GM19099 (cell line): ENCODE measurements at regions not wholly inside any gene's neighbourhood (a gene's known extent, or its start where the extent isn't known, plus 50 kb on each side); places are given as distances from the start of the nearest gene placed in this dataset.

ENCODE experiments used
- POLR2A ChIP-seq: IDR thresholded peaks from 3 replicates; pipeline ENCODE4 v1.6.1; 2011; ENCODE audit warnings: low read depth; ENCODE audit not compliant: insufficient read length; ENCODE audit errors: extremely low read depth

- TF ChIP-seq POLR2A = no peak
Observed at GRCh38 chr10:78770167-78771090, 298.3 kb upstream of the ZMIZ1 start.

- no peak for TF ChIP-seq POLR2A
Observed at GRCh38 chr10:78771260-78771659, 297.5 kb upstream of the ZMIZ1 start.

GRCh38 chr10:78771808-78772455 is 296.8 kb upstream of the ZMIZ1 start:
- TF ChIP-seq POLR2A = no peak

- no peak for TF ChIP-seq POLR2A
Observed at GRCh38 chr10:78772486-78772885, 296.3 kb upstream of the ZMIZ1 start.

GRCh38 chr10:78772986-78773530 is 295.7 kb upstream of the ZMIZ1 start:
- TF ChIP-seq POLR2A = no peak

- no peak for TF ChIP-seq POLR2A
Observed at GRCh38 chr10:78774614-78774998, 294.2 kb upstream of the ZMIZ1 start.

GRCh38 chr10:78774999-78775711 is 293.6 kb upstream of the ZMIZ1 start:
- TF ChIP-seq POLR2A = no peak

GRCh38 chr10:78775891-78776290 is 292.9 kb upstream of the ZMIZ1 start:
- TF ChIP-seq POLR2A = no peak

DNA sequence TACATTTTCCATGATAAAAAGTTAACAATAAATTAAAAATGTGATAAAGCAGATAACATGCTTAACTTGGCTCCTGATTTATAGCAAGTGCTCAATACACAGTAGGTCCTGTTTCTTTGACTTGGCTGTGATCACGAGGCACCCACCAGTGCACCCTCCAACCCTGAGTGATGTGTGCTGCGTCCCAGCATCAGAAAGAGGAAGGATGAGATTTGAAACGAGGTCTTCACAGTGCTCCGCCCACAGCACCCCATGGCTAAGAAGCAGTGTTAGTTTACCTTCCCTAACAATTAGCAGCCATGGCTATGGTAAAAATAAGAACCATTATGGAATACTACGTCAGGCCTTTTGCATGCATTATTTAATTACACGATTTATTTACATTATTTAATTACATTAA is 292.0 kb upstream of the ZMIZ1 start:
- no peak for TF ChIP-seq POLR2A

- no peak for TF ChIP-seq POLR2A
Observed at GRCh38 chr10:78777466-78777865, 291.3 kb upstream of the ZMIZ1 start.

DNA sequence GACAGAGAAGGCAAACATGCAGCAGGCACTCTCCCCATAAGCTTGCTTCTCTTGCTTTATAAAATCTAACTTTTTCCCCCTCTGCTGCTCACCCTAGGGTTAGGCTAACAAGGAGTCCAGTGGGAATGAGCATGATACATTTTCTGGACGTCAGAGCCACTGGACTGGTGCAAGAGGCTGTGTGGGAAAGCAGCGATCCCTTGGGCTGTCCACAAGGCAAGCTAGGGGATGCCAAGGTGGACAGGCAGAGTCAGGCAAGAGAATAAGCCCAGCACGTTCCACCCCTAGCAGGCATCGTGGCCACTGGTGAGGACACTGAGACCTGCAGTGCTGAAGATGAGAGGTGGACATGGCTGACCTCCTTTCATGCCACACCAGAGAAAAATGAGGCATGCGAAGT is 290.9 kb upstream of the ZMIZ1 start:
- no peak for TF ChIP-seq POLR2A

GRCh38 chr10:78778444-78779338 is 290.1 kb upstream of the ZMIZ1 start:
- no peak for TF ChIP-seq POLR2A

DNA sequence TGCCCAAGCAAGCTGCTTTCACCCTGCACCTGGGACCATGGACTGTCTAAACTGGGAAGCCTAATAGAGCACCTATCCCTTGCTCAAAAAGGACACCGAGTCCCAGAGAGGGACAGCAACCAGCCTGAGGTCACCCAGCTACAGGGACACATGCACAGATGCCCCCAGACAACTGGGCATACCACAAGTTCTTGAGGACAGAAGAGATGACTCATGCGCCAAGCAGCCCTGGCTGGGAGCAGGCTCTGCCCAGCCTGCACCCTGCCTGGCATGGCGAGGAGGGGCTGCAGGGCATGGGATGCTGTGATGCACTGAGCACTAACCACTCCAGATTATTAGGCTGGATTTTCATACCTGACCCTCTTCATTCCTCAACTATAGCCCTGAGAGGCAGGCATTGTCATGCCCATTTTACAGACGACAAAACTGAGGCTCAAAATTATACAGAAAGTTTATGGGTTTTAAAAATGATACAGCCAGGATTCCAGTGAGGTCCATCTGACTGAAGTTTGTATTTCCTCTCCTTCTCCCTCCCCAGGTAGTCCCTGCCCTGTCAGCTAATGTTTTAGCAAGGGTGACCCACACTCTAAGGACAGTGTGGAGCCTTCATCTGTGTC is 289.3 kb upstream of the ZMIZ1 start:
- no peak for TF ChIP-seq POLR2A

- TF ChIP-seq POLR2A = no peak
Observed at GRCh38 chr10:78780551-78780961, 288.2 kb upstream of the ZMIZ1 start.

DNA sequence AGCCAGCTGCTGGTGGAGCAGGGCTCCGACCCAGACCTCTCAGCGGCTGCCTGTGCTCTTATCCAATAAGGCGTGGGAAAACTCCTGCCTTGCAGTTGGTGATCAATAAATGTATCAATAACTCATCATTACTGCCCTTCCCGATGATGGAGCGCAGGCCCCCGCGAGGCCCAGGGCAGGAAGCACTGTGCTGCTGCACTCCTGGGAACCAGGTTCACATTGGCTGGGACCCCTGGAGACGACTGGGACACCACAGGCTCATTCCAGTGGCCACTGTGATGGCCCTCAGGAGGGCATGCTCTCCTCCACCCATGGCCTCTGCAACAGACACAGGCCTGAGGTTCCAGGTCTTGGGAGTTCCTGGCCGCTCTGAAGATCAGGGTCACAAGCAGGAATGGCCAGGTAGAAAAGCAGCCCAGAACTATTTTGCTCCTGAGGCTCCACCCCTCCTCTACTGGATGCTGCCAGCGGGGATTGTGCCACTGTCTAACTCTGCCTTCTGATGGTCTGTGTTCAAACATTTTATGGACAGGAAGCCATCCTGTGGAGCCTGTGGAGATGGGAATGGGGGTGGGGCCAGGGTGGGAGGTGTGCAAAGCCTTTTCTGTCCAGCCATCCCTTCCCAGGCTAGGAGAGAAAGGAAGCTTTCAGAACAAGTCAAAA is 287.4 kb upstream of the ZMIZ1 start:
- no peak for TF ChIP-seq POLR2A
